ENCODE measurements at regions not wholly inside any gene's neighbourhood (a gene's known extent, or its start where the extent isn't known, plus 50 kb on each side); places are given as distances from the start of the nearest gene placed in this dataset.
A peak's percentile ranks its signal among the peaks of the same experiment; 100 is the strongest.

DNA sequence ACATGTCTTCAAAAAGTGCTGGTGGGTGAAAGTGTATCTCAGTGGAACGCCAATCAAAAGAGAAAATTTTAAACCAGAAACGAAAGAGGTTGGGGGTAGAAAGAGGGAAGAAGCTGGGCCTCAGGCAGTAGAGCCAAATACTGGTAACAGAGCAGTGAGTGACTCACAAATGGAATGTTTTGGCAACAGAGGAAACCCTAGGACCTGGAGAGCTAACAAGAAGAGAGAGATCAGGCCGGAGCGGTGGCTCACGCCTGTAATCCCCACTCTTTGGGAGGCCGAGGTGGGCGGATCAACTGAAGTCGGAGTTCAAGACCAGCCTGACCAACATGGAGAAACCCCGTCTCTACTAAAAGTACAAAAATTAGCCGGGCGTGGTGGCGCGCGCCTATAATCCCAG is 450.8 kb upstream of the NAALADL2 start:
- DNase-seq = no peak

DNA sequence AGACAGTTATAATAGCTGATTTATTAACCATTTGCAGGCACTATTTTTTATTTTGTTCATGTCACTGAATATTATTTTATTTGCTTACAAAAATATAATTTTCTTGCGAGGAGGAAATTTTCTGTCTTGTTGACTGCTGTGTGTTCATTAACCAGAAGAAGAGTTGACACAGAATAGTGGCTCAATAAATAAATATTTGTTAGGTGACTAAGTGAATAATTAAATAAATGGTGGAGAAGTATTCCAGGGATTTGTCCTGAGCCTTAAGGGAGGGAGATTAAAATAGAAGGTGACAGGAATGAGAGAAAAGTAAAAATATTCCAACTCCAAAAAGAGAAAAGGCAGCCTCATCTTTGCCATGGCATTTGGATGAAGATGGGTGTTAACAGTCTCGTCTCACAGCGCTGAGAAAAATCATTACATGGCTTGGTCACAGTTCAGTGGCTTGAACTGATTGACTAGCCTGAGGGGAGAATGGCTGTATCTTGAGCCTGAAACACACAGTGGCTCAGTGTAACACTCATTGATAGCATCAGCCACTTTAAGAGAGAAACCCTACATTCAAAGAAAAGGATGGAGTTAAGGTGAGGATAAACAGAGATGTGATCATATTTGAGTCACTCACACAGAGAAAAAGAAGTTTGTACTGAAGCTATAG is 449.9 kb upstream of the NAALADL2 start:
- no peak for DNase-seq

DNA sequence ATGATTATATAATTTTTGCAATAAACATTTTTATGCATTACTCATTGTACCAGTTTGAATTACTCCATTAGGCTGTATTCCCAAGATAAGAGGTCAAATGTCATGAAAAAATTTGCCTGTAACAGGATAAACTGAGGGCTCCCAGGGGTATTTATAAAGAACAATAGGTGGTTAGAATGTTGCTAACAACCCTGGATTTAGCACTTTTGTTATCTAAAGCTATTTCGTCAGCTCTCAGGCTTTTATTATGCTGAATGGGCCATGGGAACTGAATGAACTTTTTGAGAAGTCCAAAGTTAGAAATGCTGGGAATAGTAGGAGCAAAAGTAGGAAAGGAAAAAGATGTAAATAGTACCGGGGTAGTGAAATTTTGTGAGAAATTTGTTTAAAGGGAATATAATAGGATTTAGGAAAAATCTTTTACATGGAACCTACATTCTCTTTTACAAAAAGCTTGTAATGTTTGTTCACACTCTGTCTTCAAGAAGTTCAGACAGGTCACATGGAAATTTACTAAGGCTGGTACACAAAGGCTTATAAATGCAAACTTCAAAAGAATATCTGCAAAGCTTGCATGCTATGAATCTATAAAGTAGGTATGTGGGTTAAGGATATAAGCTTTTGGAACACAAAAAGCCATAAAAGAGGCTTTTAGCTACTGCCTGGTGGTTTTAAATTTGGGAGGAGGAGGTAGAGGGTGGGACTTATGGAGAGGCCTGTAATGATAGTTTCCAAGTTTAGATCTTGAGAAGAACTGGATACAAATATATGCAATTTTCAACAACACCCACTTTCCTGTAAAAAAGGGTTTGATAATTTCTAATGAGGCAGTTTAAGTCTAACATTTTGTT is 445.8 kb upstream of the NAALADL2 start:
- no peak for DNase-seq

DNA sequence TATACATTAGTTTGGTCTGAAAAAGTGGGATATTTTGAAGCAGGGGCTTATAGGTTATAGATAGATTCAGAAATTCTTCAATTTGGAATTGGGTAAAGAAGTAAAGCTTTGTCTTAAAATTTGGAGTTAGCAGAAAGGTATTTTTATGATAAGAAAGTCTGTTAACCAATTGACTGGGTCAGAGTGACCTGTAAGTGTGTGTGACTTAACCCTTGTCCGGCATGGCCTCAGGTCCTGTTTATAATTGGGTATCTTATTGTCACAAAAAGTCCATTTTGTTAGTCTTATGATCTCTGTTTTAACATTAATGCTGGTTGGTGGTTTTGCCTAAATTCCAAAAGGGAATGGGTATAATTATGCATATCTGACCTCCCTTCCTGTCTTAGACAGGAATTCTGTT is 444.2 kb upstream of the NAALADL2 start:
- no peak for DNase-seq

DNA sequence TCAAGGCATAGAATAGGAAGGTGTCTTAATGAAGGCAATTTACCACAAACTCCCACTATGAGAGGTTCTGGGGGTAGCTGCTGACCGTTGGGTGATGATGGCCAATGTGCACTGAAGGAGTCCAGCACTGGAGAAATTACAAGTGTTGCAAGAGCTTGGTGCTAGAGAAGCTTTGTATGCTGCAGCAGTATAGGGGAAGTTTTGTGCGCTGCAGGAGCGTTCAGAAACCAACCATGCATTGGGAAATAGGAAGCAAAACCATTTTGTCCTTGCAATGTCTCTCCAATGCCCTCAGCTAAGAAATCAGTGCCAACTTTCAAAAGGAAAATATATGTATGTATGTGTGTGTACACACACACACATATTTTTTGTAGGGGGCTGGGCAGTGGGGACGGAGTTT is 441.6 kb upstream of the NAALADL2 start:
- no peak for DNase-seq

DNA sequence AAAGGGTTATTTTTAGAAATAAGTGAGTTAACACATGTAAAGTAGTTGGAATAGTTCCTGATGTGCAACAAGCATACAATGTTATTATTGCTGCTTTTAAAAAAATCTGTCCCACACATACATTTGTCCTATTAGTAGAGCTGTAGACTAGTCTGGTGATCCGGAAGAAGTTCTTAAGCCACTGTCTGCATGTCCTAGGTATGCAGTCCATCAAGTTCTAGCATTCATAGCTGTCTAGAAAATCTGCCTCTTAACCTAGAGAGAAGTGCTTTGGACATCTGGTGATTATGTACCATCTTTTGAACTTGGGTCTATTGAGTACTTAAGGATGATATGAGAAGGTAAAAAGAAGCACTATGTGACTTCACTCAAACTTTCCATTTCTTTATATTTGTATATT is 439.9 kb upstream of the NAALADL2 start:
- no peak for DNase-seq

DNA sequence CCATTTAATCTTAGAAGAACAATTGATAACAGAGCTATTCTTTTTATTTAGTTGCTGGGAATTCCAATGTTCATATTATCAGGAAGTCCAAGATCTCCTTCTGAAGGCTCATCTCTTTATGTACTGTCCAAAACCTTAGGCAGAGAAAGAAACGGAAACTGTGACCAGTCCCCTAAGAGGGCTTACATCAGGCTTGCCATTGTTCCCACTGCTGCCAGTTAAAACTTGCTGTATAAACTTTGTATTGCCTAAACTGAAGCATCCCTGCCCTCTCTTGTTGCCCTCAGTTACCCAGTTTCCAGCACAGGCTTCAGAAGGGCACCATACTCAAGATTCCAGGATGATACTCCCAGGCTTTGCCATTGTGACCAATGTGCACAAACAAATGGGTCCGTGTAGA is 435.2 kb upstream of the NAALADL2 start:
- no peak for DNase-seq

DNA sequence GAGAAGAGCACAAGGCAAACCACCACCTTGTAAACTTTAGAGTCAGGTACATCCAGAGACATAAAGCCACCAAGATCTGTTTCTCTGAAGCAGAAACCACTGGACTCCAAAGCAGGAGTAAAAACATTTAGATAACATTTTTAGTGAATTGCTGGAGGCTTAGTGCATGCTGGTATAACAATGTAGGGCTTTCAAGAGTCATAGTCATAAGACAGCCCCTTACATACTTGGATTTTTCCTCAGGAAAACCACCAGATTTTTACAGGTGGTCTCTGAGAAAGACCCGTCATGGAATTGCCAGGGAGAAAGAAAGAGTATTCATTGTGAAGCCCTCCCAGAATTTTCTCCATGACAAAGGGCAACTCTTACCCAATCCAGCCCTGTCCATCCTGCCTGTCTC is 434.5 kb upstream of the NAALADL2 start:
- no peak for DNase-seq

DNA sequence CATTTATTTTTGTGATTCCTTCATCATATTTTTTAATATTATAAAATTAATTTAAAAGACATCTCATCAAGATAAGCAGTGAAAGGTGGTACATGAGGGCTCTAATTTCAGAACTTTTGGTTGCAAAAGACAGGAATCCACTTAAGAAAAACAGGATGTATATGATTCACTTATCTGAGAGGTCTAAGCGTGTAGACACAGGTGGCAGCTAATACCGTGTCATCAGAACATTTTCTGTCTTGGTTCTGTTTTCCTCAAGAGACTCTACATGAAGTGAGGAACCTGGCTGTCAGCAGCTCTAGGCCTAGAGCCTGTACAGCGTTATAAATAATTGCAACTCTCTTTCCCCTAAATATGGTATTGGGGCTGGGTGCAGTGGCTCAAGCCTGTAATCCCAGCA is 433.7 kb upstream of the NAALADL2 start:
- DNase-seq = no peak

DNA sequence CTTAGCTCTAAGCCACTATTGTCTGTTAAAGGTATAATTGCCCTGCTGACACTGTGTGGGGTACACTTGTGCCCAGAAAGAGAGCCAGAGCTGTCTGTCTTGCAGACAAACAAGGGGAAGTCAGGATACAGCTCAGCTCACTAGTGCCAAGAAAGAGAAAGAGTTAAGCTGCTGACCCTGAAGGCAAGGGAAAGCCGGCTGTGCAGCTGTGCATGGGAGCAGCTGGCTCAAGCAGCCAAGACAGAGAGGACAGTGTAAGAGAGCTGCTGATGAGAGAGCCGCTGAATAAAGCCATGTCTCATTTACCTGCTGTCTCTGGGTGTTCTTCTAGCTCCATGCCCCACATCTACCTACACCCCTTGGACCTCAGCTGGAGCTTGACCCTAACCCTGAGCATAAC is 428.1 kb upstream of the NAALADL2 start:
- DNase-seq = no peak

DNA sequence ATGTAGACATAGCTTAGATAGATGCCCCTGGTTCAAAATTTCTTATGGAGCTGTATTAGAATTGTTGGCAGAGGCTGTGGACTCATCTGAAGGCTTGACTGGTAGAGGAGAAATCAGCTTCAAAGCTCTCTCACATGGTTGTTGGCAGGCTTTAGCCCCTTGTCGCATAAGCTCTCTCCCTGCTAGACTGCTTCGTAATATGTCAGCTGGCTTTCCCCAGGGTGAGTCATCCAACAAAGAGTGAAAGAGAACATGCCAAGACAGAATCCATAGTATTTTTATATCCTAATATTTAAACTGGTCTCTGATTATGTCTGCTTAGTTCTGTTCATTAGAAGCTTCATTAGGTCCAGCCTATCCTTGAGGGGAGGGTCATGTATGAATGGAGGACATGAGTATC is 427.4 kb upstream of the NAALADL2 start:
- DNase-seq = no peak

DNA sequence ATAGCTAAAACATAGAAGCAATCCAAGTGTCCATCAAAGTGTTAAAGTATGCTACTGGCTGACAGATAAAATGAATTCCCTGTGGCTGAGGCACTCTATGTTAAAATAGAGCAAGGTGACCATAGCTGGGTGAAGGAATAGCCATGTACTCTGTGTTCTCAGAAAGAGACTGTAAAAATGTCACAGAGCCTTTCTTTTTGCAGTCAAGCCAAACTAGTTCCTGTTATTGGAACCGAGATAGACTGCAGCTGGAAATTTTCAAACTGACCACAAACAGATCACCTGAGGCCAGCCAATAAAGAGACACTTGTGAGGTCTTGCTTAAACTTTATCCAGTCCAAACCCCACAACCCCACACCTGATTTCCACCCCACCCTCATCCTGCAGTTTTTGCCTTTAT is 422.8 kb upstream of the NAALADL2 start:
- DNase-seq = no peak

DNA sequence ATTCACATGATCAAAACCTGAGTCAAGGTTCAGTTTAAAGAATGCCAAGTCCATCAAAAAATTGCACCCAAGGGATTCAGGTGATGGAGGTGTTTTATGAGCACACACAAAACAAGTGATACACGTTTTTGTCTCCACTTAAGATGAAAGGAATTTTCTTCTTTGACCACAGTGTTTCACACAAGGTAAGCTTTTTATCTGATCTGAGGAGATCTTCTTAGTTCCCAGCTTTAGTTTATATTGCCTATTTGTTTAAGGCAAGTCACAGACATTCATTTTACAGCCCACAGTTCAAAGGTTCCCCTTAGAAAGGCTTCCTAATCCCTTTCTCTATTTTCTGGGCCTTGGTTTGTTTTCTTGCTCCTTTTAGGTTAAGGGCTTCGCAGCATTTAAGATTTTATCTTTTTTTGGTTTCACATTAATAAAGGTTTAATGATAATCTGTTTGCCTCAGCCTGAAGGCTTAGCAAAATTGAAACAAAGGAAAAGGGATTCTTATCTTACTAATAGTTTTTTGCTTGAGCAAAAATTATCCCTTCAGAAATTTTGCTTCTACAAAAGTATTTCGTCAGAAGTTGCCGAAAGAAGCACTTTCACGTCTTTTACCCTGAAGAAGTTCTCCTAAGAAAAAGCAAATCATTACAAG is 420.5 kb upstream of the NAALADL2 start:
- no peak for DNase-seq

DNA sequence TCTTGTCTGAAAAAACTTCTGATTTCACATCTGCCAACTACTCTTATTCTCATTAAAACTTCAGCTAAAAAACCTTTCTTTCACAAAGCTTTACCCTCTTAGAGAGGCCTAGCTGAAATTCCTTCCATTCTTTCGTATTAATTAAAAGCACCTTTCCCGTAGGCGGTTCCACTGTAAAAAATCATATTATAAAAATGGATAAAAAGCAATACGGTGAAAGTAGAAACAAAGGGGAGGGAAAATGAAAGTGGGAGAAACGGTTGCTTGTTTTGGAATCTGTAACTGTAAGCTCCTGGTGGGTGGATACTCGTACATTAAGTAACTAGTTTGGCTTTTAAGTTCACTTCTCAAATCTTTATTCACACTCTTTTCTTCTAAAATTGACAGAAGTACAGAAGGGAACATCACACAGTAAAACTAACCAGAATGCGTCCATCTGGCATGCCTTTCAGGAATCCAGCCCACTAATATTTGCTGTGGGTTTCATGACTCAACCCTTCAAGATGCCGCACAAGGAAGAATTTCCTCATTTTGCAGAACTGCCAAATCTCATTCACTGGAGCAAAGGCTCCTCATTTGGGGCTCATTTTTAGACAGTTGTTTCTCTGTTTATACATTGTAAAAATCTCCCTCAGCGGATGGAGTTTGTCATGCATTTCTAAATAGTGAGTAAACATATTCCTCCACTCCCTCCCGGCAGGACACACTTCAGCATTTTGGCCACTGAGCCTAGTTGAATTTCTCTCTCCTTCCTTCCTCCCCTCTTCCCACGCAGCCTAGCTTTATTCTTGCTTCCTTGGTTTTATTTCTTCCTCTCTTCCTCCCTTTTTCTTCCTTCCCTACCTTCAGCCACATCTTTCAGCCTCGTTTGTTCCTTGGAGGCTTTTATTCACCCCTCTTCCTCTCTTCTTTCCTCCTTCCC is 419.5 kb upstream of the NAALADL2 start:
- peak in 1 of 2 experiments; percentile 5 for DNase-seq

DNA sequence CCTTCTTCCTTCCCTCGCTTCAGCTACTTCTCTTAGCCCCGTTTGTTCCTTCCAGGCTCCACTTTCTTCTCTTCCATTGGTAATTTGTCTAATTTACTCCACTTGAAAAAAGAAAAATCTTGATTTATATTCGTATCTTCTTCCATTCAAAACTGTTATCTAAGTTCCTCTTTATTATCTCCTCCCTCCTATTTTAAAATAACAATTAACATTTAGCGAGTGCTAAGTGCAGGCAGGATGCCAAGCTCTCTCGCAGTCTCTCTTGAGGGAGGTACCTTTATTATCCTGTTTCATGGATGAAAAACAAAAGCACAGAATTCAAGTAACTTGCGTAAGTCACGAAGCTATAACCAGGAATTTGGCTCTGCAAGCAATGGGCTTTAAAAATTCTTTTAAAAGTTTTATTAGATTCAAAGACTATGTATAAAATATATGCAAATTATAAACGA is 418.9 kb upstream of the NAALADL2 start:
- DNase-seq = peak in 1 of 2 experiments; percentile 30

DNA sequence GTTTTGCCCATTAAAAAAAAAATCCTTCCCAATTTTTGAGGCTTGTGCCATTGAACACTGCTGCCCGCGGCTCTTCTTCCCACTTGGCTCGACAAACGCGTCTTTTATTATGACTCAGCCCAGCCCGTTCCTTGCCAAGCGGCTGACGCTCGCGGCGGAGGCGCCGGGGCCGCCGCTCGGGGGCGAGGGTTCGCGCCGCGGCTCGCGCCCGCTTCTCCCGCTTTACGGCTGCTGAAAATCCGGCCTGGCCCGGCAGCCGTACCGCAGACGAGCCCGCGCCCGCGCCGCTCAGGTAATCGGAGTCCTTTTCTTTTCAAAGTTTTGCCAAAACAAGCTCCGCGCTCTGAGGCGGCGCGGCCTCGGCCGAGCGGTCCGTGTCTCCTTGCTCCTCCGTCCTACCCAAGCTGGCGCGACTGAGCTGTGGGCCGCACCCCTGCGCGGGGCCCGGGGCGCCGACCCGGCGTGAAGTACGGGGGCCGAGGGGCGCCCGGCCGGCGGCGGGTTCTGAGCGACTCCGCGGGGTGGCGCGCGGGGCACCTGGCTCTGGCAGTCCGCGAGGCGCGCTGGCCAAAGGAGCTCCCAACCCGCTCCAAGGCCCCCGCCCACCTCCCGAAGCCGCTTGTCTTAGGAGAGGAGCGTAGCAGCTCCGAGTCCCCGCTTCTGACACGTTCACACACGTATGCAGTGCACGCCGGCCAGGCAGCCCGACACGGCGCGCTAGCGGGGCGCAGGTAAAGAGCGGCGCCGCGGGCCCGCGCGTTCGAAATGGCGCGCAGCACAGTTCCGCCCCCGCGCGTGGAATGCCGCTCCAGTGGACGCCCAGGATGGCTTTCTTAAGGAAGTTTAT is 418.2 kb upstream of the NAALADL2 start:
- peak; percentile 27 to 30 for DNase-seq

DNA sequence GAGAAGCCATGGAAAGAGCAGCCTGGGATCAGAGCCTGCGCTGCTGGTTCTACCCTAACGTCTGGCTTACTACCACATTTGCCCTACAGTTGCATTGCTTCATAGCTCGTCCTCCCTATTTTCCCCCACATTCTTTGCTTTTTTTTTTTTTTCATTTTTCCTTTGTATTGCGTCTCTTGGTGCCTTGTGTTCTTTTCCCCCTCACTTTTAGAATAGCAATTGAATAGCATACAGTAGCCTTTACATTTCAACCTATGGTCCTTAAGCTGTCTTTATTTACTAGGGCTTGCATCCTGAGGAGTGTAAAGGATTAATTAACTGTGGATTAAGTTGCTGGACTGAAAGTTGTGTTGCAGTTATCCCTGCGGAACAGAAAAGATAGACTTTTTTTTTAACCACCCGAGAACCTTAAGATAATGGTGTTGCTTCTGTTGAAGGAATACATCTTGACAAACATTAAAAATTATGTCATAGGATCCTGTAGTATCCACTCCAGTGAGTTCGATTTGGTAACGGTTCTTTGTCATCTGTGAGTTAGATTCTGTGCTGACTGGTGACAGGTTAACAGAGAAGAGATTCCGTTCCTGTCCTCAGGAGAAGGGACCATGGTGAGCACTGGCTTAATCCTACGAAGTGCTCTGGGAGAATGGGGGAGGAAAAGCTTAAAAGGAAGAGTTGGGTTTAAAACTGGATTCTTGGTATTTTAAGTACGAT is 417.4 kb upstream of the NAALADL2 start:
- DNase-seq = no peak

DNA sequence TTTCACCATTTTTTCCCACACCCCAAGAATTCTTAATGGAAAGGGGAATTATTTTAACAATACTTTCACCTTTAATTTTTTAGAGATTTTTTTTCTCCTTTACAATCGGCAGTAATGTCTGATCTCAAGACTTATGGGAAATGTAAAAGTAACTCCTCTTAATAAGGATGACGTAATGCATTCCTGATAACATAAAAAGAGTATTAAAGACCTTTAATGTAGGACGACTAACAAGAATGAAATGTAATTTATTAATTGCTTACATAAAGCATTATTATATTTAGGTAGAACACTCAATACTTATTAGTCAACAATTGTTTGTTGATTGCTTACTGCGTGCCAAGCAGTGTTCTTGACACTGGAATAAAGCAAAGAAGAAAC is 416.8 kb upstream of the NAALADL2 start:
- no peak for DNase-seq

DNA sequence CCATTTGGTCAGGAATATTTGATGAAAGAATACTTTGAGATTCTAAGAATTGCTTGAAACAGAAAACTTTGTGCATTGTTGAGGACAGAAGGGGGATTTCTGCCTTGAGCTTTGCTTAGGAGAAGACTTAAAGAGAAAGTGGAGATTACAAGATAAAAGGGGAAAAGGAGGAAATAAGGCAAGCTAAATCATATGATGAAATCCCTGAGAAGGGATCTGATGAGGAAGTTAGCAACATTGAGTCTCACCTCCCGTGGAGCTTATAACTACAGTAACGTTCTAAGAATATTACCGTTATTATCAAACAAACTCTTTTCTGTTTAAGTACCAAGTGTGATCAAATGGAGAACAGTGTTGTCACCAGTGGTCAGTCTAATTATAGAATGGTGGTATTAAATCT is 414.7 kb upstream of the NAALADL2 start:
- DNase-seq = no peak

DNA sequence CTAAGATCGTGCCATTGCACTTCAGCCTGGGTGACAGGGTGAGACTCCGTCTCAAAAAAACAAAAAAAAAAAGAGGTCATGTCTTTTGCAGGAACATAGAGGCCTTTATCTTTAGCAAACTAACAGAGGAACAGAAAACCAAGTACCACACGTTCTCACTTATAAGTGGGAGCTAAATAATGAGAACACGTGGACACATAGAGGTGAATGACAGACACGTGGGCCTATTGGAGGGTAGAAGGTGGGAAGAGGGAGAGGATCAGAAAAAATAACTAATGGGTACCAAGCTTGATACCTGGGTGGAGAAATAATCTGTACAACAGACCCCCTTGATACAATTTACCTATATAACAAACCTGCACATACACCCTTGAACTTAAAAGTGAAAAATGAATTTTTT is 401.4 kb upstream of the NAALADL2 start:
- no peak for DNase-seq

DNA sequence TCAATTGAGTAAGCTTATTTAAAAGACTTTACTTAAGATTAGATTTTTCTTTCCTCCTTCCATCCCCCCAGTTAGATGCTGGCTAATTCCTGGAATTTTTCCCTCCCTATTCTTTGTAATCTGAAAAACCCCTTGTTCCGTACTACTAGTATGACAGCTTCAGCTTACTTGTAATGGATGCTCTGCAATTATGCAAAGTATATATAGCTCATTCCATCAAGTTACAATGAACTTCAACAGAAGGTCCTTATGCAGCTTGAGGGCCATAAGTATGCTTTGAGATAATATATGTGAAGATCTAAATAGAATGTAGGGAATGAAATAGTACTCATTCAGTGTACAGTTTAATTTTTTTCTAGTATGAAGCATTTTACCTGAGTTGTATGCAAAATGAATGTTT is 398.3 kb upstream of the NAALADL2 start:
- no peak for DNase-seq
